ENCODE measurements at regions not wholly inside any gene's neighbourhood (a gene's known extent, or its start where the extent isn't known, plus 50 kb on each side); places are given as distances from the start of the nearest gene placed in this dataset.

DNA sequence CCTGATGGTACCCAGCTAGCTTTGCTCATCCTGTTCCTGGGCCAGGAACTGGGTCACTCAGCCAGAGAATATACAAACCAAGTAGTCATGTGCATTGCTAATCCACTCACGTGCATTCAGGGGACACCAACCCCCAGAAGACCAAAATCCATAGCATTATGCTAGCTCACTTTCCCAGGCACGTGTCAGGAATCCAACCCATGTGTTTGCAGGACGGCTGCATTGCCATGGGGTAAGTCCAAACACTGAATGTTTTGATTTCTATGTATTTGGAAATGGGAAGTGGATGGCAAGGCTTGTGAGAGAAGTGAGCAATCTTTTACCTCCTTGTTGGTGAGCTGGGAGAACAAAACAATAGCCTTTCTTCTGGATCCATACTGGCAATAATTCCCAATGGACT is 87.1 kb upstream of the FOXN3 start:
- DNase-seq (ENCODE audit: low read depth in 2 of 3, low spot score in 2 of 3): no peak

DNA sequence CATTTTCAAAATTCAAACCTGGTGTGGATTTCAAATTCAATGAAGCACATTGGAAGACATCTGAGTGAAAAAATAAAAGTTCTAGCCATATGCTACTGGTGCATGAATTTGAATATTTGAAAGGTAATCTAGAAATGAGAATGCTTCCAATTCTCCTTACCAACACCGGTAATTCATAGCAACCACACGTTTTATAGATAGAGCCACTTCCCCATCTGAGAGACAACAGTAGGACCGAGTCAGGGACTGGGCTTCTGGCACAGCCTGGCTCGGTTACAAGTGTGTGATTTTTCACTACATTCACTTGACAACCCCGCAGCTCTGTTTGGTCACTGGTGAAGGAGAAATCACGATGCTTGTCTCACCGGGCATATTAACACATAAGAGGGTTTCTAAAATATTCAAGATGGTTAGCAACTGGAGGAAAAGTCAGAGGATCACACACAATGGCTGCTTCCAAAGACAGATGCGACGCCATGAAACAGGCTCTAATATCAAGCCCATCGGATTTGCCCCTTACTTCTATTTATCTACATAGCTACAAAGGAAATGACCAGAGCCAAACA is 86.5 kb upstream of the FOXN3 start:
- peak in 1 of 3 donors; percentile 23 for DNase-seq (ENCODE audit: low read depth in 2 of 3, low spot score in 2 of 3)

DNA sequence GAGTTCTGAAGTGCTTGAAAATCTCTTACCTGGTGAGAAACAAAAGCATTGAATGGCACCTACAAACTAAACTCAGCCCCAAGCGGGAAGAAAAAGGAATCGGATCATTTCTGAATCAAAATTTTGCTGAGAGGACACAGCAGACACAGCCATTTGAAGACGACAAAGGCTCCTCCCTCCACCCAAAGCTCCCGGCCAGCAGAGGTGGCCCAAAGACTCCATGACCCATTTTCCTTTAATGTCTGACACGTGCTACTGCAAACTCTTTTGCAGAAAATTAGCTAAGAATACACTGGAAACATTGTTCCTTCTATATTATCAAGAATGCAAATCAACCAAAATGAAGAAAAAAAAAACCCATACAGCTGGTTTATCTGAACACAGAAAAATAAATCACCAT is 85.9 kb upstream of the FOXN3 start:
- no peak for DNase-seq (ENCODE audit: low read depth in 2 of 3, low spot score in 2 of 3)

DNA sequence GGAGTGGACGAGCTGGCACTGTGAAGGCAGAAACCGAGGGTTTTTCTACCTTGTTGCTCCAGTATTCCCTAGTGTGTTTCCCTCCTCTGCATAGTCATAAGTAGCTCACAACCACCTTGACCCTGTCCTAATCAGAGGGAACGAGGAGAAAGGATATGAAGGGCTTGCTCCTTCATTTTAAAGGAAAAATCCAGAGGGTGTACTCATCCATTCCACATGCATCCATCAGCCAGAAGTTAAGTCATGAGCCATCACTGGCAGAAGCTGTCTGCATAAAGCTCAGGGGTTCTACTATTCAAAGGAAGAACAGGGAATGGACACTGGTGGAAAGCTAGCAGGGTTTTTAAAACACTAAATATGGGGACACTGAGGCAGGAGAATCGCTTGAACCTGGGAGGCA is 84.3 kb upstream of the FOXN3 start:
- DNase-seq (ENCODE audit: low read depth in 2 of 3, low spot score in 2 of 3): no peak

DNA sequence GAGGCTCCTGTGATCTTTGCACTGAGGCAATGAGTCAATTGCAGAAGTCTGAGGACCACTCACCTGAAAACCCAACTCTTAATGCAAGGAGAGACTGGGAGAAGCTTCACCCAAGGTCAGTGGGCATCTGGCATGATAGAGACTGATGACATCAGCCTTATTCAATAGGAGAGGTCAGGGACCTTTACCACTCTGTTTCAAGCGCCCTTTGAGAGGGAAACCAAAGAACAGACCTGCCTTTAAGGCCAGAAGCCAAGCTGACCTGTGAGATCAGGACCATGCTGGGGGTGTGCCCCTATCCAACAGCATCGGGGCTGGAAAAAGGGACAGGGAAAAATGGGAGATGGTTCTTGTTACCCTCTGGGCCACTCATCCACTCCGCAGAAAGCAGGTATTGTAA is 83.3 kb upstream of the FOXN3 start:
- DNase-seq (ENCODE audit: low read depth in 2 of 3, low spot score in 2 of 3): no peak

DNA sequence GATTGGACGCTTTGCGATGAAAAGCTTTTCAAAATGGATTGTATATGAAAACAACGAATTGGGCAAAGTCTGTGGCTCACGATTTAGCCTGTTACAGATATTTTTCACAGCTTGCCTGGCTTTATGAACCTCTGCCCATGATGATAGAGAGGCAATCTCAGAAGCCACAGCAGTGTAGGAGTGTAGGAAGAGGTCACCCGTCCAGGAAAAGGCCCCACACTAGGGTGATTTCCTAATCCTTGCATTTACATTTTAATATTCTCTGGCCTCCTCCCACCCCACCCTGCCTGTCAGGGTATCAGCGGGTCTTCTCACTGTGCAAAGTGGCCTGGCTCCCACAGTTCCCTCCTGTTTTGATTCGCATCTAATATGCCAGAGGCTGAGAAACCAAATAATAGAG is 81.8 kb upstream of the FOXN3 start:
- no peak for DNase-seq (ENCODE audit: low read depth in 2 of 3, low spot score in 2 of 3)

DNA sequence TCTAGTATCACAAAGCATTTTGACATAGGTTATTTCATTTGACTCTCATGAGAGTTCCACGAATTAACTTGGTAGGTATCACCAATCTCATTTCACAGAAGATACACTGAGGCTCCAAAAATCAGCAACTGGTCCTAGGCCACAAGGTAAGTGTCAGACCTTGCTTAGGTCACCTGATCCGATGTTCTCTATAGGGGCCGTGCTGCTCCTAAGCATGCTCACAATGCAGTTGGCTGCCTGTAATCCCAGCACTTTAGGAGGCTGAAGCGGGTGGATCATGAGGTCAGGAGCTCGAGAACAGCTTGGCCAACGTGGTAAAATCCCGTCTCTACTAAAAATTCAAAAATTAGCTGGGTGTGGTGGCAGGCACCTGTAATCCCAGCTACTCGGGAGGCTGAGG is 78.7 kb upstream of the FOXN3 start:
- no peak for DNase-seq (ENCODE audit: low read depth in 2 of 3, low spot score in 2 of 3)

DNA sequence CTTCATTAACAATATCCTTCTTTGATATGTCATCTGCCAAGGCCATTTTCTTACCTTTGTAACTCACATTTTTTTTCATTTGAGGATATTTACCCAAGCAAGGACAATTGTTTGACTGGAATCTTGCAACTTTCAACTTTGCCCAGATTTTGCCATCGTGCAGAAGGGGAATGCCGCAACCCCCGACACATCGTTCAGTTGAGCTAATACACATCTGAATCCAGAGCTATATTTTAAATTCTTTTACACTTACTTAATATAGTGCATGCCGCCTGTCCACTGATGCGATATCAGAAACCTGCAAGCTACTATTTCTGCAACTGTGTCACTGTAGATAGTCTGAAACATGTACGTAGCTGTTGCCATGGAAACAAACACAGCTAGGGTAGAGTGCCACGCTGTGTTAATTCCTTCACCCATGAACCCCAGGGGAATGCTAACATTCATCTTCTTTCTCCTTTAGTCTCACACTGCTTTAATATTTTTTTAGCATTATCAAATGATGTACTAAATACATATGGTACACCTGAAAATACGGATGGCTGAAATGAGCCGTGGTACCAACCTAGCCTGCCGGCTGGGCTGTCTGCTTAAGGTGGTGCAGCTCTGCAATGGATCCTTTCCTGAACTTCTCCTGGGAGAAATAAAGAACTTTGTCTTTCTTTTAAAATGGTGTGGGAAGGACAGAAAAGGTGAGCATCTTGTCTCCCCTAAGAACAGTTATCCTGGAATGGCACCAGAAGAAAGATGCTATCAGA is 77.0 kb upstream of the FOXN3 start:
- peak in 2 of 3 donors; percentile 51 to 53 for DNase-seq (ENCODE audit: low read depth in 2 of 3, low spot score in 2 of 3)

DNA sequence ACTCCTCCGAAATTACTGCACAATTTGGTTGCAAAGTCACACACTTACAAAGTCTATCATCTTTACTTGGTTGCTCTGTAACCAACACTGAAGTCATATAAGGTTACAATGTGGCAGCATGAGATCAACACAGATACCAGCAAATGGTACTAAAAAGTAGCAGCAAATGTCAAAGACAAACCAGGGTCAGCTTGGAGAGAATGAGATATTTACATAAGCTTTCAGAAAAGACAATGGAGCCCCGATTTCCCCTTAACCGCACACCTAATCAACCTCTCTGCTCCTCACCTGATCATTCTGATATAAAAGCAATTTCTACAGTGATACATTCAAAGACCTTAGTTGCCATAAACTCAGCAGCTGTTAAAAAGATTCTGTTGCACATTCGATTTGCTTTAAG is 76.4 kb upstream of the FOXN3 start:
- DNase-seq (ENCODE audit: low read depth in 2 of 3, low spot score in 2 of 3): no peak

DNA sequence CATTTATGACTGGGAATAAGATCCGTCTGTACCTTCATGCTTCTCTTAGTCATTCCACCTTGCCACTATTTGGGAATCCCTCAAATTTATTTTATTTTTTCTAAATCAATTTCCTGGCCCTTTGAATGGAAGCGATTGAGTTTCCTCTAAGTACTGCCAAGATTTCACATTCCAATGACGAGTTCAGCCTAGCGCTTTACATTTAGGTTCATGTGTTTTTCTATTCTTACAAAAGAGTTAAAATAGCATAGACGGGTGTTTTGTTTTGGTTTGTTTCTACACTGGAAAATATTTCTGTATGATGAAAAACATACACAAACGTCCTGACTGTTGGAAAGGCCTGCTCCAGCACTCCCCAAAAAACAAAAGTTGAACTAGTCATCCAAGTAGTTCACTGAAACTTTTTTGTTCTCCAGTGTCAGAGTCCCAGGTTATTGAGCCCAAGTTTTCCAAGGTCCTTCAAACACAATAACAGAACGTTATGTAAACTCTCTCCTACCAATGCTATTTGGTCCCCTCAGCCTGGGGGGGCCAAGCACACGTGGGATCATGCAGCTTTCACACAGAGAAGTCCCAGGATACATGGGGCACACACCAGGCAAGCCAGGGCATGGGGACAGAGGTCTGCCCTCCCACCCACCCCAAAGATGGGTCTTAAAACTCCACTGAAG is 74.8 kb upstream of the FOXN3 start:
- DNase-seq (ENCODE audit: low read depth in 2 of 3, low spot score in 2 of 3): no peak

DNA sequence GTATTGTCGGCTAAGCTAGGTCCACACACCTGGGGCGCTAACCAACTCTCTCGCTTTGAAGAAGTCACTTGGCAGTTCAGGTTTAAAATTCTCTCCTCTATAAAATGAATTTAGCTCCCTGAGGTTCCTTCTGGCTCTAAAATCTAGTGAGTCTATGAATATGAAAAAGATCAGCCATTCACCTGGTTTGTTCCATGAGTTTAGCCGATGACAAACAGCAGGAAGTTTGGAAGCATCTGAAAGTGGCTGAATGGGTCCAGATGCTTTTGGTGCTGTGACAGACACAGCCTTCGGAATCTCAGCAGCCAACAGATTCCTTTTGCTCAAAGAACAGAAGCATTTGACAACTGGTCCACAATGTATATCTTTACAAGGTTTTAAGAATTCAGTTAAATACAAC is 73.4 kb upstream of the FOXN3 start:
- DNase-seq (ENCODE audit: low read depth in 2 of 3, low spot score in 2 of 3): no peak

DNA sequence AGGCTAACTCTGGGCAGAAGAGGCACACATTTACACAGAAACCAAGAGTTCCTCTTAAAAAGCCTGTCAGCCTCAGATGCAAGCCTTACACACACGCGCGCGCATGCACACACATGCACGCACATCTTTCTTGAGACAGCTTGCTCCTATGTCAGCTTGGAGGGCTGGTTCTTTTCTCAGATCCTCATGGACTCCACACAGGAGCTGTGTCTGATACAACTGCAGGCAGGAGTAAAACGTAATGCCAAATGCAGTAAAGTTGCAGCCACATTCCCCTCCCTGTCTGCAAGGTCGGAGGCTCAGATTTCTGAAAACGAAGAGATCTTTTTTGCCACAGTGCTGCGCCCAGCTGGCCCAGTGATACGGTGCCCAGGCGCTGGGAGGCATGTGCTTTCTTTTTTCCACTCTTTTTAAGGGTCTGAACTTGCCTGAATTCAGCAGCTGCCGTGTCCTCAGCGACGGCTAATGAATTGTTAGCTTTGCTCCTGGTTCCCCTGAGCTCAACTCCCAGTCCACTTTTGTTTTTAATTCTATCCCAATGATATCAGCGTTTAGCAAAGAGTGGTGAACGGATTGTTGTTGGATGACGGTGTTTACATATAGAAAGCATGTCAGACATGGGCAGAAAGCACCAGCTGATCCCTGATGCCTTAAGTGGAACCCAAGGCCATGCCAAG is 72.9 kb upstream of the FOXN3 start:
- peak in 1 of 3 donors; percentile 10 for DNase-seq (ENCODE audit: low read depth in 2 of 3, low spot score in 2 of 3)

DNA sequence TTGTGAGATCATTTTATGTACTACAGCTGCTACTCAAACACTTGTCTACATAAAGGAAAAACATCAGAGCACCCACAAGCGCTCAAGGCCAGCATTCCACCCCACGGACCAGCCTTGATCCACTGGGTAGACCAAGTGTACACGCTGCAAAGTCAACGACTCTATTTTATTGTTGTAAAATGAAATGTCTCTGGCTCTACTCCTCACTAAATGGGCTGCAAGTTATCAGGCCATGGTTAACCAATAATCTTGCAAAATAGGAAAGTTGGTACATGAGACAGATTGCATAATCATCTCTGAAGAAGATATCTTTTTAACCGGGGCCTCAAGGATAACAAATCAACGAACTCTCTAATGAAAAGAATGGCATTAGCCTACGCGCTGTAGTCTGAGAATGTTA is 69.9 kb upstream of the FOXN3 start:
- no peak for DNase-seq (ENCODE audit: low read depth in 2 of 3, low spot score in 2 of 3)

DNA sequence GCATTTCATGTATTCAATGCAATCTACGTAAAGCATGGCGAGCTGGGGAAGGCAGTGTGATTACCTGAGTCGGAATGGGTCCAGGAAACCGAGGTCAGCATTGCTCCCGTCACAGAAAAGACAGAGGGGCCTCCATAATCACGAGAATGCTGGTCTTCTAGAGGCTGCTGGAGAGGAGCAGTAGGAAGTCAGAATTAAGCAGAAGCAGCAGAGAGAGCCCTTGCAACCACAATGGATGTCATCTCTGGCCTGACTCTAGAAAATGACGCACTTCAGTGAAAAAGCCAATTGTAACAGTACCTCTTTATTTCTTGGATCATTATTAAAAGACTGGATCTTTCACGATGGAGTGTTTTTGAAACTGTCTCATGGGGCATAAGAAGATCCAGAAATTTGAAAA is 69.5 kb upstream of the FOXN3 start:
- DNase-seq (ENCODE audit: low read depth in 2 of 3, low spot score in 2 of 3): peak in 1 of 3 donors; percentile 4

DNA sequence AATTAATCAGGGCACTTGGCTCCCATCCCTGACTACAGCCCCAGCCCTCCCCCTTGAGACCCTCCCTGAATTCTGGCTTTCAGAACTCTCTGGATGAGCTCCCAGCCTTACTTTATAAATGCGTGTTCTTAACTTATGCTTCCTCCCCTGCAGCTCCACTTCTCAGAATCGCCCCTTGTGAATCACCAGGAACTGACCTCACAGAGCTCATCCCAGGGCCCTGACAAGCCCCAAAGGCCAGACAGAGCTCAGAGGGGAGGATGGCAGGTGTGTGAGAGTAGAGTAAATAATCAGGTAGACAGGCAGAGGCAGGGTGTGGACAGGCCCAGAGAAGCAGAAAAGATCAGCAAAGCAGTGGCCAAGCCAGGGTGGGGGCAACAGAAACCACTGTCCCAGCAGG is 68.2 kb upstream of the FOXN3 start:
- DNase-seq (ENCODE audit: low read depth in 2 of 3, low spot score in 2 of 3): no peak

DNA sequence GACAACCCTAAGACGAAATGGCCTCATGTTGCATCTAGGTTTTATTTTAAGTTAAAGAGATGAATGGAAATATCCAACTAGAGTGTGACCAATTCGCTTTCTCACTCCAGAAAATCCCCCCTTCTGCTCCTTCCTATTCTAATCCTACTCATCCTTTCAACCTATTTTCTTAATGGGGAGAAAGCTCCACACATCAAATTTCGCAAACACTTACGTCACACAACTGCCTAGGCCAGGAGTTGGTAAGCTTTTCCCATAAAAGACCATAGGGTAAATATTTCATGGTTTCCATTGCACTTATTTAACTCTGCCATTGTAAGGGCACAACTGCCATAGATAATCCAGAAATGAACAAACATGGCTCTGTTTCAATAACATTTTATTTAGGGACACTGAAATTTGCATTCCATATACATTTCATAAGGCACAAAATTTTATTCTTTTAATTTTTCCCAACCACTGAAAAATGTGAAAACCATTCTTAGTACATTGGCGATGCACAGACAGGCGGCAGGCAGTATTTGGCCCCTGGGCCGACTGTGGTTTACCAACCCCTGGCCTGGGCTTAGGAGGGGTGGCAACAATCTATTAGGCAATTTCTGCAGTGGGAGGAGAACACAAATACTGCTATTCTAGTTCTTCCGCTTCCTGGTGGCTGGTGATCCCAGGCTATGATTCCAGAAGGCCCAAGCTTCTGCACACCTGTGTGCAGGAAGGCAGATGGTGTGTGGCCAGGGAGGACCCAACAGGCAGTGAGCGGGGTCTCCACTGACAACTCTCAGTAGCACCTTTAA is 67.2 kb upstream of the FOXN3 start:
- DNase-seq (ENCODE audit: low read depth in 2 of 3, low spot score in 2 of 3): no peak

DNA sequence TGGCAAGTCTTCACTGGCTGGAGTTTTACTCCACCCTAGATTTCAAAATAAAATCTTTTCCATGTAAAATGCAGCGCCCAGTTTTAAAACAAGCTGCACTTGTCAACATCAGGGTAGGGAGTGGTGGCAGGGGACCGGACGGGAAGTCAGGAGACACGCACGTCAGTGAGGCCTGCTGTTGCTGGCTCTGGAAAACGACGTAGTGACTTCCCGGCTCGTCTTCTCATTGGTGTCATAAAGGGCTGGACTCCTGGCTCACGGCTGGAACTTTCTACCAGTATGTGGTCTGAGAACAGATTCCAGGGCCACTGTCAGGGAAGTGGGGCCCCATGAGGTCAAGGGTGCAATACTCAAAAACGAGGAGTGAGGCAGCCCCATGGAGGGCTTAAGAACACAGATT is 64.2 kb upstream of the FOXN3 start:
- no peak for DNase-seq (ENCODE audit: low read depth in 2 of 3, low spot score in 2 of 3)

DNA sequence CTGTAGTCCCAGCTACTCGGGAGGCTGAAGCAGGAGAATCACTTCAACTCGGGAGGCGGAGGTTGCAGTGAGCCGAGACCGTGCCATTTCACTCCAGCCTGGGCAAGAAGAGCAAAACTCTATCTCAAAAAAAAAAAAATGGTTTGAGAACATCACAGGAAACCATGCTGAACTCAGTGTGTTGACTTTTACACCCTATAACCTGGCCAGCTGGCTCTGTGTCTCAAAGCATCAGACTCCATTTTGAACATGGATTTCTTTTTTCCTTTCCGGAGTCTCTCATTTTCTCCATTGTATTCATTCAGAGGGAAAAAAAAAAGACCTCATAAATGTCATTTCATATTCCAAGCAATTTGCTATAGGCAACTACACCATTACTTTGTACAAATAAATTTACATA is 63.2 kb upstream of the FOXN3 start:
- DNase-seq (ENCODE audit: low read depth in 2 of 3, low spot score in 2 of 3): no peak

DNA sequence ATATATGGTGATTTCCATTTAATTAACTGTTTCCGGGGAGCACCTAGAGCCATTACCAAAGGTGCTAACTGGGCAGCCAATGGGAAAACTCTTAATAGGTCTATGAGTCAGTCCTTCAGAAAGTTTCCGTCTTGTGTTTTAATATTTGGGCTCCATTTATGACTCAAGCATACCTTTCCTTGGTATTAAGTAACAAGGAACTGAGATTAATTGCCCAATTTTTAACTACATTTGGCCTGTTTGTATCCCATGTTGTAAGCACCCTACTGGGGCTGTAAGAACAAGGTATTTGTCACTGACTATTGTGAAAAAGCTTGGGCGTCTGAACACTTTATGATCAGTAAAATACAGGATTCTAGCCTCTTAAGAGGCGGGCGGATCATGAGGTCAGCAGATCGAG is 62.8 kb upstream of the FOXN3 start:
- no peak for DNase-seq (ENCODE audit: low read depth in 2 of 3, low spot score in 2 of 3)

DNA sequence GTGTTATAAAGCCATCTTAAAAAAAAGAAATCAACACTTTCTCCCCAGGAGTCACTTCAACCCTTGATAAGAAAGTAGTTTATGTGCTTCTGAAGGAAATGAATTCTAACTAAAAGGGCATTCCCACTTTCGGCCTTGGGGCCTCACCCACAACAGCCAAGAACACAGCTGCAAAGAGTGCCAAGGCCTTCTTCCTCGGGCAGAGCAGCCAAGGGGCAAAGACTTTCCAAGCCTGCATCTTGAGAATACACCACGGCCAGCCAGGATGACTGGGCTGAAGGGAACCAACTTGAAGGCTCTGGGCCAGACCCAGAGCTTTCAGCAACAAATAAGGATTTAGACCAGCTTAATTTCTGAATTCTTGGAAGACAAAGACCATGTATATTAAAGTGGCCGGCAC is 60.4 kb upstream of the FOXN3 start:
- no peak for DNase-seq (ENCODE audit: low read depth in 2 of 3, low spot score in 2 of 3)

DNA sequence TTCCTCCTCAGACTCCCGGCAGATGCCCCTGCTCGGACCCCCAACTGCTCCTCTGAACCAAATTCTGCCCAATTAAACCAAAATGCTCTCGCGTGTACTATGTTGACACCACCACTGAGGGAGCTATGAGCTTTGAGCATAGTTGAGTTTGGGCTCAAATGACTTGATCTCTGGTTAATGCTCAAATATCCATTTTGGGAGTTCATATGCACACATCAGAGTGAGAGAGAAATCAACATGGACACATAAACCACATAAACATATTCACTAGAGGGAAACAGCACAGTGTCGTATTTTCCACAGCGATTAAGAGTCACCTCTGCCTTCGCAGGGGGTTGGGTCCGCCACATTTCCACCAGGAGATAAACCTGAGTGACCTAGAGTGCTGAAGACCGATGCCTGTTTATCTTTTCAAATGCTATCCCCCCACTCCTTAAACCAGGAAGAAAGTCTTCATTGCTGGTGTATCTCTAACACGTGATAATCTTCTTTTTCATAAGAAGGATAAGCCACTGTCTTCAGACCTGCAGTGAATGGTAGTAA is 59.4 kb upstream of the FOXN3 start:
- no peak for DNase-seq (ENCODE audit: low read depth in 2 of 3, low spot score in 2 of 3)
